ENCODE measurements at regions not wholly inside any gene's neighbourhood (a gene's known extent, or its start where the extent isn't known, plus 50 kb on each side); places are given as distances from the start of the nearest gene placed in this dataset.

- ATAC-seq (no peak), DNase-seq (ENCODE audit: low spot score) (no peak)
- intact Hi-C loops (cut with DNase I) = no loop called here
These were observed 229.7 kb downstream of the BUD13 start for GRCh38 chr11:116543099-116543498.

- intact Hi-C loops (cut with DNase I) = no loop called here
- DNase-seq (ENCODE audit: low spot score) (no peak), ATAC-seq (no peak)
These were observed 230.4 kb downstream of the BUD13 start for GRCh38 chr11:116542406-116542805.

GRCh38 chr11:116541460-116541859, 231.3 kb downstream of the BUD13 start:
- ATAC-seq (no peak), DNase-seq (ENCODE audit: low spot score) (no peak)
- intact Hi-C loops (cut with DNase I) = no loop called here

- intact Hi-C loops (cut with DNase I) = no loop called here
- peak; percentile 35 for DNase-seq (ENCODE audit: low spot score)
- no peak for ATAC-seq
These were observed 232.0 kb downstream of the BUD13 start for GRCh38 chr11:116540645-116541304.

GRCh38 chr11:116539836-116540418, 232.9 kb downstream of the BUD13 start:
- DNase-seq (ENCODE audit: low spot score) (peak; percentile 6), ATAC-seq (no peak)
- intact Hi-C loops (cut with DNase I) = no loop called here

- ATAC-seq (no peak), DNase-seq (ENCODE audit: low spot score) (peak; percentile 25)
- intact Hi-C loops (cut with DNase I) = no loop called here
These were observed 233.6 kb downstream of the BUD13 start for GRCh38 chr11:116539211-116539610.

- intact Hi-C loops (cut with DNase I) = no loop called here
- ATAC-seq (no peak), DNase-seq (ENCODE audit: low spot score) (no peak)
These were observed 234.1 kb downstream of the BUD13 start for GRCh38 chr11:116538677-116539076.

GRCh38 chr11:116537709-116538108, 235.1 kb downstream of the BUD13 start:
- ATAC-seq = no peak
- DNase-seq (ENCODE audit: low spot score) = peak; percentile 21
- intact Hi-C loops (cut with DNase I) = no loop called here

- intact Hi-C loops (cut with DNase I) = no loop called here
- DNase-seq (ENCODE audit: low spot score) = peak; percentile 17
These were observed 235.7 kb downstream of the BUD13 start for GRCh38 chr11:116537121-116537520.

GRCh38 chr11:116536416-116536815, 236.4 kb downstream of the BUD13 start:
- intact Hi-C loops (cut with DNase I) = no loop called here
- ATAC-seq (no peak), DNase-seq (ENCODE audit: low spot score) (peak; percentile 19)

More at GRCh38 chr11:116537121-116537520, 235.7 kb downstream of the BUD13 start:
- no peak for ATAC-seq

- intact Hi-C loops (cut with DNase I) = no loop called here
- DNase-seq (ENCODE audit: low spot score) = peak; percentile 10
- ATAC-seq = no peak
These were observed 236.8 kb downstream of the BUD13 start for GRCh38 chr11:116535994-116536393.

- DNase-seq (ENCODE audit: low spot score) = peak; percentile 22
- ATAC-seq = no peak
- intact Hi-C loops (cut with DNase I) = no loop called here
These were observed 237.7 kb downstream of the BUD13 start for GRCh38 chr11:116535120-116535519.

GRCh38 chr11:116534270-116534975, 238.4 kb downstream of the BUD13 start:
- peak; percentile 27 for DNase-seq (ENCODE audit: low spot score)
- intact Hi-C loops (cut with DNase I) = no loop called here
- no peak for ATAC-seq

- intact Hi-C loops (cut with DNase I) = no loop called here
- ATAC-seq (no peak), DNase-seq (ENCODE audit: low spot score) (peak; percentile 41)
These were observed 239.5 kb downstream of the BUD13 start for GRCh38 chr11:116533186-116533825.

GRCh38 chr11:116532066-116532465, 240.7 kb downstream of the BUD13 start:
- intact Hi-C loops (cut with DNase I) = no loop called here
- ATAC-seq (no peak), DNase-seq (ENCODE audit: low spot score) (peak; percentile 32)

- intact Hi-C loops (cut with DNase I) = no loop called here
- ATAC-seq (no peak), DNase-seq (ENCODE audit: low spot score) (no peak)
These were observed 242.1 kb downstream of the BUD13 start for GRCh38 chr11:116530705-116531104.

- intact Hi-C loops (cut with DNase I) = no loop called here
- DNase-seq (ENCODE audit: low spot score) = no peak
- ATAC-seq = no peak
These were observed 243.5 kb downstream of the BUD13 start for GRCh38 chr11:116529271-116529670.

- intact Hi-C loops (cut with DNase I) = no loop called here
- peak; percentile 30 for DNase-seq (ENCODE audit: low spot score)
- ATAC-seq = no peak
These were observed 245.4 kb downstream of the BUD13 start for GRCh38 chr11:116527180-116527991.

- DNase-seq (ENCODE audit: low spot score) (peak; percentile 12), ATAC-seq (no peak)
- intact Hi-C loops (cut with DNase I) = no loop called here
These were observed 246.8 kb downstream of the BUD13 start for GRCh38 chr11:116525961-116526495.

Measured in sciatic nerve (tissue), 2 donors.